HEK293 (cell line): ENCODE measurements at regions not wholly inside any gene's neighbourhood (a gene's known extent, or its start where the extent isn't known, plus 50 kb on each side); places are given as distances from the start of the nearest gene placed in this dataset.

Source experiments
- ZBTB1 ChIP-seq: fragments of 450-650 bp; formaldehyde crosslinking; IDR thresholded peaks from 2 replicates; pipeline ENCODE4 v1.5.1; 2016; ENCODE audit warnings: missing biosample characterization, missing genetic modification characterization
- ZNF121 ChIP-seq: fragments of 450-650 bp; formaldehyde crosslinking; IDR thresholded peaks from 2 replicates; pipeline ENCODE4 v1.5.1; 2016; ENCODE audit warnings: missing biosample characterization, missing genetic modification characterization
- ZNF202 ChIP-seq: fragments of 450-650 bp; formaldehyde crosslinking; IDR thresholded peaks from 2 replicates; pipeline ENCODE4 v1.5.1; 2016; ENCODE audit warnings: missing biosample characterization, missing genetic modification characterization, borderline replicate concordance
- TF ChIP-seq, protein P1 (sequence below): fragments of 450-650 bp; formaldehyde crosslinking; IDR thresholded peaks from 2 replicates; pipeline ENCODE4 v1.5.1; 2016; ENCODE audit warnings: missing biosample characterization, missing genetic modification characterization
- TF ChIP-seq, protein P2 (sequence below): fragments of 450-650 bp; formaldehyde crosslinking; IDR thresholded peaks from 2 replicates; pipeline ENCODE4 v1.5.1; 2016; ENCODE audit warnings: missing biosample characterization, missing genetic modification characterization
- TF ChIP-seq, protein P3 (sequence below): fragments of 450-650 bp; formaldehyde crosslinking; IDR thresholded peaks from 2 replicates; pipeline ENCODE4 v1.5.1; 2016; ENCODE audit warnings: missing biosample characterization, missing genetic modification characterization
- TF ChIP-seq, protein P4 (sequence below): fragments of 450-650 bp; formaldehyde crosslinking; IDR thresholded peaks from 2 replicates; pipeline ENCODE4 v1.5.1; 2016; ENCODE audit warnings: missing biosample characterization, missing genetic modification characterization

DNA sequence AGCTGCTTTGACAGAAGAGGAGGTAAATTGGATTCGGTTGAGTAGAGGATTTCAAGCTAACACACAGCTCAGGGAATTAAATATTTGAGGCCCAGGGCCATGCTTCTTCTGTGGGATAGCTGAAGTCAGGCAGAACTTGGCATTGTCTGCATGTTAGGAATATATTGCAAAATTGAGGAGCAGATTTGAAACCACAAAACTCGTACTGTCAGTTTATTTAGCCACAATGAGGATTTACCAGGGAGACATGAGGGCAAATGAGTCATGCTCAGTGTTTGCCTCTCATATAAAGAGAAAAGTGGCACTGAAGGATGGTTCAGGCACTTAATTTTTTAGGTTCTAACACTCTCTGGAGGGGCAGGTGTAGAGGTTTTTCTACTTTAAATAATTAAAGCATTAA lies 83.0 kb upstream of the PRLR start:
- TF ChIP-seq ZNF121 (no peak), ZNF202 (tag by site-specific recombination) (no peak), ZBTB1 (no peak)
- TF ChIP-seq, protein P1, sequence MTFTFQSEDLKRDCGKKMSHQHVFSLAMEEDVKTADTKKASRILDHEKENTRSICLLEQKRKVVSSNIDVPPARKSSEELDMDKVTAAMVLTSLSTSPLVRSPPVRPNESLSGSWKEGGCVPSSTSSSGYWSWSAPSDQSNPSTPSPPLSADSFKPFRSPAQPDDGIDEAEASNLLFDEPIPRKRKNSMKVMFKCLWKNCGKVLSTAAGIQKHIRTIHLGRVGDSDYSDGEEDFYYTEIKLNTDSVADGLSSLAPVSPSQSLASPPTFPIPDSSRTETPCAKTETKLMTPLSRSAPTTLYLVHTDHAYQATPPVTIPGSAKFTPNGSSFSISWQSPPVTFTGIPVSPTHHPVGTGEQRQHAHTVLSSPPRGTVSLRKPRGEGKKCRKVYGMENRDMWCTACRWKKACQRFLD: no peak
- TF ChIP-seq, protein P2, sequence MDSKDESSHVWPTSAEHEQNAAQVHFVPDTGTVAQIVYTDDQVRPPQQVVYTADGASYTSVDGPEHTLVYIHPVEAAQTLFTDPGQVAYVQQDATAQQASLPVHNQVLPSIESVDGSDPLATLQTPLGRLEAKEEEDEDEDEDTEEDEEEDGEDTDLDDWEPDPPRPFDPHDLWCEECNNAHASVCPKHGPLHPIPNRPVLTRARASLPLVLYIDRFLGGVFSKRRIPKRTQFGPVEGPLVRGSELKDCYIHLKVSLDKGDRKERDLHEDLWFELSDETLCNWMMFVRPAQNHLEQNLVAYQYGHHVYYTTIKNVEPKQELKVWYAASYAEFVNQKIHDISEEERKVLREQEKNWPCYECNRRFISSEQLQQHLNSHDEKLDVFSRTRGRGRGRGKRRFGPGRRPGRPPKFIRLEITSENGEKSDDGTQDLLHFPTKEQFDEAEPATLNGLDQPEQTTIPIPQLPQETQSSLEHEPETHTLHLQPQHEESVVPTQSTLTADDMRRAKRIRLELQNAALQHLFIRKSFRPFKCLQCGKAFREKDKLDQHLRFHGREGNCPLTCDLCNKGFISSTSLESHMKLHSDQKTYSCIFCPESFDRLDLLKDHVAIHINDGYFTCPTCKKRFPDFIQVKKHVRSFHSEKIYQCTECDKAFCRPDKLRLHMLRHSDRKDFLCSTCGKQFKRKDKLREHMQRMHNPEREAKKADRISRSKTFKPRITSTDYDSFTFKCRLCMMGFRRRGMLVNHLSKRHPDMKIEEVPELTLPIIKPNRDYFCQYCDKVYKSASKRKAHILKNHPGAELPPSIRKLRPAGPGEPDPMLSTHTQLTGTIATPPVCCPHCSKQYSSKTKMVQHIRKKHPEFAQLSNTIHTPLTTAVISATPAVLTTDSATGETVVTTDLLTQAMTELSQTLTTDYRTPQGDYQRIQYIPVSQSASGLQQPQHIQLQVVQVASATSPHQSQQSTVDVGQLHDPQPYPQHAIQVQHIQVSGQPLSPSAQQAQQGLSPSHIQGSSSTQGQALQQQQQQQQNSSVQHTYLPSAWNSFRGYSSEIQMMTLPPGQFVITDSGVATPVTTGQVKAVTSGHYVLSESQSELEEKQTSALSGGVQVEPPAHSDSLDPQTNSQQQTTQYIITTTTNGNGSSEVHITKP (tag by site-specific recombination): no peak
- TF ChIP-seq, protein P3, sequence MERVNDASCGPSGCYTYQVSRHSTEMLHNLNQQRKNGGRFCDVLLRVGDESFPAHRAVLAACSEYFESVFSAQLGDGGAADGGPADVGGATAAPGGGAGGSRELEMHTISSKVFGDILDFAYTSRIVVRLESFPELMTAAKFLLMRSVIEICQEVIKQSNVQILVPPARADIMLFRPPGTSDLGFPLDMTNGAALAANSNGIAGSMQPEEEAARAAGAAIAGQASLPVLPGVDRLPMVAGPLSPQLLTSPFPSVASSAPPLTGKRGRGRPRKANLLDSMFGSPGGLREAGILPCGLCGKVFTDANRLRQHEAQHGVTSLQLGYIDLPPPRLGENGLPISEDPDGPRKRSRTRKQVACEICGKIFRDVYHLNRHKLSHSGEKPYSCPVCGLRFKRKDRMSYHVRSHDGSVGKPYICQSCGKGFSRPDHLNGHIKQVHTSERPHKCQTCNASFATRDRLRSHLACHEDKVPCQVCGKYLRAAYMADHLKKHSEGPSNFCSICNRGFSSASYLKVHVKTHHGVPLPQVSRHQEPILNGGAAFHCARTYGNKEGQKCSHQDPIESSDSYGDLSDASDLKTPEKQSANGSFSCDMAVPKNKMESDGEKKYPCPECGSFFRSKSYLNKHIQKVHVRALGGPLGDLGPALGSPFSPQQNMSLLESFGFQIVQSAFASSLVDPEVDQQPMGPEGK: no peak
- TF ChIP-seq, protein P4, sequence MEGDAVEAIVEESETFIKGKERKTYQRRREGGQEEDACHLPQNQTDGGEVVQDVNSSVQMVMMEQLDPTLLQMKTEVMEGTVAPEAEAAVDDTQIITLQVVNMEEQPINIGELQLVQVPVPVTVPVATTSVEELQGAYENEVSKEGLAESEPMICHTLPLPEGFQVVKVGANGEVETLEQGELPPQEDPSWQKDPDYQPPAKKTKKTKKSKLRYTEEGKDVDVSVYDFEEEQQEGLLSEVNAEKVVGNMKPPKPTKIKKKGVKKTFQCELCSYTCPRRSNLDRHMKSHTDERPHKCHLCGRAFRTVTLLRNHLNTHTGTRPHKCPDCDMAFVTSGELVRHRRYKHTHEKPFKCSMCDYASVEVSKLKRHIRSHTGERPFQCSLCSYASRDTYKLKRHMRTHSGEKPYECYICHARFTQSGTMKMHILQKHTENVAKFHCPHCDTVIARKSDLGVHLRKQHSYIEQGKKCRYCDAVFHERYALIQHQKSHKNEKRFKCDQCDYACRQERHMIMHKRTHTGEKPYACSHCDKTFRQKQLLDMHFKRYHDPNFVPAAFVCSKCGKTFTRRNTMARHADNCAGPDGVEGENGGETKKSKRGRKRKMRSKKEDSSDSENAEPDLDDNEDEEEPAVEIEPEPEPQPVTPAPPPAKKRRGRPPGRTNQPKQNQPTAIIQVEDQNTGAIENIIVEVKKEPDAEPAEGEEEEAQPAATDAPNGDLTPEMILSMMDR (tag by site-specific recombination): no peak
